Epidermal melanocyte (primary cell): ENCODE measurements at regions not wholly inside any gene's neighbourhood (a gene's known extent, or its start where the extent isn't known, plus 50 kb on each side); places are given as distances from the start of the nearest gene placed in this dataset.

Experiments used
- DNase-seq: peaks from one replicate; pipeline ENCODE4 v3.0.0; 2011; ENCODE audit warnings: low spot score; ENCODE audit not compliant: insufficient read length

DNA sequence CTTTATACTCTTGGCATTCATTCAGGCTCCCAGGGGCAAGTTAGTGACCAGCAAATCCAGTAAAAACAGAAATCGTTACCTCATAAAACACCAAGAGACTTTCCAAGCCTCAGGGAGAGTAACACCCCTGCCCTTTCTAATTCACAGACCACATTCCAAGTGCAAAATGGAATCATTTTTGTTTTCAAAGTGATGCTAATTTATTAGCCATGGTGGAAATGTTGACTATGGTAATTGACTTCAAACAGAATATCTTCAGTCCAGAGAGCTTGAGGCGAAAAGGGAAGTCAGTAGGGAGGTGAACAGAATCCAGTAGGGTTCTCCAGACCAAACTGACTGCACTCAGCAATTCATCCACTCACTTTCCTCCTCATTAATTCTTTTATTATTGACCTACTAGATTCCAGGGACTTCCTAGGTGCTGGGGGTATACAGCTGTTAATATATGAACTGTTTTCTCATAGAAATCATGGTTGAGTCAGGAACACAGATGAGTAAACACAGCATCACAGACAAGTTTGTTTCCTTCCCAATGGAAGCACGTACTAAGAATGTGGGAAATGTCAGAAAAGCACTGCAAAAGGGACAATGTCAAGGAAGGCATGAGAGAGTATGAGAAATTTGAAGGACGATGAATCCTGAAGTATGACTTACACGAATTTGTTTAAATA lies 388.5 kb upstream of the C1orf87 start:
- no peak for DNase-seq

DNA sequence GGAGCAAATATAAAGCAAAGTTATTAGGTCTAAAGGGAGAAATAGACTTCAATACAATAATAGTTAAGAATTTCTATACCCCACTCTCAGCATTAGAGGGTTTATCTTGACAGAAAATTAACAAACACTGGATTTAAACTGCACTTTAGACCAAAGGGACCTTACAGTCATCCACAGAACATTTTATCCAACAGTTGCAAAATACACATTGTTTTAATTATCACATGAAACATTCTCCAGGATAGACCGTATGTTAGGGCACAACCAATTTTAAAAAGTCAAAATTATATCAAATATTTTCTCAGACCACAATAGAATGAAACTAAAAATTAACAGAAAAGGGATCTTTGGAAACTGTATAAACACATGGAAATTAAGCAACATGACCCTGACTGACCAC lies 384.5 kb upstream of the C1orf87 start:
- DNase-seq, result no peak

DNA sequence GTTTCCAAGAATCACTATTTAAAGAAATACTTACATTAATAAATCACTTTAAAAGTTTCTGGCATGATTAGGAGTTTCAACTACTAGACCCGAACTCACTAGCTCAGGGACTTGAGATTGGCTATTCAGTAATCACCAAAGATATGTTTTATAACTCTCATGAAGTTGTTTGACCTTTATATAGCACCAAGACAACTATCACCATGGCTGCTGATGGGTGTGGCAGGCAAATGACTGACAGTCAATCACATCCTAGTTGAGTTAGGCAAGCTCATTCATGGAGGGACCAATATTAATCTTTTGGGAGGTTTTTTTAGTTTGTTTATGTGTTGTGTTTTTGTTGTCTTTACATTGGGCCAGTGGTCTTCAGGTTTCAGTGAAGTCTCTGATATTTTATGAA lies 376.3 kb upstream of the C1orf87 start:
- no peak for DNase-seq

DNA sequence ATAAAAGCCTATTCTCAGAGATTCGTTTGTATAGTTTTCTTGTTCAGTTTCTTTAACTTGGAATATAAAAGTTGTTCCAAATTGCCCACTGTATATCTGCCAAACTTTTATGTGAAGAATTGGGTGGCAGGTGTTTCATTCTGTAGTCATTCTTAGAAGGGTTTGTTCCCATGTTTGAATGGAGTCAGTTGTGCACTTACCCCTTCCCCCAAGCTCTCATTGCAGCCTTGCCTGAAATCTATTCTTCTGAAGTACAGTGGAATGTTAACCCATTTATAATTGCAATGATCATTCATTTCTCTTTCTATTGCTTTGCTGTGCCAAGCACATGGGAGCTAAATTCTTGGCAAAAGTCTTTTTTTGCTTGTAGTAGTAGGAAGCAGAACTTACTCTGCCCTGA lies 375.3 kb upstream of the C1orf87 start:
- no peak for DNase-seq

DNA sequence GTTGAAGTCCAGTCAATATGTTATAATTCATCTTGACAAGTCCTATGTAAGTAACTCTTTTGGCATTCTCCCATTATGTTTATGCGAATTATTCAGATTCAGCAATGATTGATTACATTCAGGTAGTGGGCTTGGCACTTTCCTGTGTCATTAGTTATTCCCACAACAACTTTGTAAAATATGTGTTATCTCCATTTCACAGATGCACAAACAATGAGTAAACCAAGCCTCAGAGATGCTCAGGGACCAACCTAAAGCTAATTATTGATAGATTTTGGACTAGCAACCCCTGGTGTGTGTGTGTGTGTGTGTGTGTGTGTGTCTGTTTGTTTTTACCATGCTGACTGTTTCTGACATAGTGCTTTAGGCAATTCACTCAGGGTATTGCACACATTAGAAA lies 371.1 kb upstream of the C1orf87 start:
- no peak for DNase-seq

DNA sequence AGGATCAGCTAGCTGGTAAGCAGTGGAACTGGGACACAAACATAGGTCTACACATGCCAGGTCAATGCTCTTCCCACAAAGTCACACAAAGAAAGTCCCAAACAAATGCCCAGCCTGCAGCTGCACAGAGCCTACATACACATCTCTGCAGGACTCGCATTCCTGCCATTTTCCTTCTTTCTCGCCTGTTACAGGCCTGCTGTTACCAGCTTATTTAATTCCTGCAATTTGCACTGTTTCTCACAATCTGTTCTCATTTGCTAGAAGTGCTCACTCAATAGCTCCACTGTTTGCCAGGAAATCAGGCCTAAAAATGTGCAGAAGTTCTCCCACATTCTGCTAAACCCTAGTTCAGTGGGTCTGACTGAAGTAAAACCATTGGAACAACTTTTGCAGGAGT lies 362.6 kb upstream of the C1orf87 start:
- no peak for DNase-seq

DNA sequence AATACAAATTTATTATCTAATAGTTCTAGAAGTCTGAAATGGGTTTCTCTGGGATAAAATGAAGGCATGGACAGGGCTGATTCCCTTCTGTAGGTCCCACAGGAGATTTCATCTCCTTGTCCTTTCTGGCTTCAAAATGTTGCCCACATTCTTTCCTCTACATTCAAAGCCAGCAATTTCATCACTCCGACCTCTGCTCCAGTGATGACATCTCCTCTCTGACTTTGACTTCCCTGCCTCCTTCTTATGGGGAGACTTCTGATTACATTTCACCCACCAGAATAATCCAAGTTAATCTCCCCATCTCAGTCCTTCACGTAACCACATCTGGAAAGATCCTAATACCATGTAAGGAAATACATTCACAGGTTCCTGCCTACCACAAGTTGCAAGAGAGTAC lies 358.0 kb upstream of the C1orf87 start:
- no peak for DNase-seq

DNA sequence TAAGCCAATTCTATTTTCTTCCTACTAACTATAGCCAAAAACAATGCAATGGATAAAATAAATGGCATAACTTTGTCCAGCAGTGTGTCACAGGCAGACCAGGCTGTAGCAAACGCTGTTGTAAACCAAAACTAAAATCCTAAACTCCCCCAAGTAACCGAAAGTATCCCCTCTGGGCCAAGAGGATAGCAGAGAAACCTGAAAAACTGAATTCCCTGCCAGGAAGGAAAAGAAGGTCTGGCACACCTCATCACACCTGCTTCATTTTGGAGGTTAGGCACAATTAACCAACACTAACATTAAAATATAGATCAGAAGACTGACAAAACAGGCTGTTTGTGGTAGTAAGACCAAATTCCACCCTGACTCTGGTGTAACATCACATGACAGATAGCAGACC lies 356.8 kb upstream of the C1orf87 start:
- DNase-seq, result no peak

DNA sequence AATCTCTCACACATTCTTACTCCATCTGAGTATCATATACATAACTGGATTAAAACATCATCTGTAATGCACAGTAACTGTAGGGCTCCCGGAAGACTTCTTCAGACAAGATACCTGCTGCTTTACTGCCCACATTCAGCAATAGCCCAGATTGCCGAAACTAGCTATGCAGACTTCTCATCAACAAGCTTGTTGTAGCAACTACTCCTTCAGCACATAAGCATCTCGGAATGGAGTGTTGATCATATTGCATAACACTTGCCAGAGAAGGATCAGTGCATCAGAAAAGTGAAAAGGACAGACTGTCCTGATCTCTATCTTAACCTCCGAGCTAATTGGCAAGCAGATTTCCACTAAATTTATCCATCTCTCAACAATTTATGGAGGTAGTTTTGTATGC lies 354.6 kb upstream of the C1orf87 start:
- DNase-seq, result no peak

DNA sequence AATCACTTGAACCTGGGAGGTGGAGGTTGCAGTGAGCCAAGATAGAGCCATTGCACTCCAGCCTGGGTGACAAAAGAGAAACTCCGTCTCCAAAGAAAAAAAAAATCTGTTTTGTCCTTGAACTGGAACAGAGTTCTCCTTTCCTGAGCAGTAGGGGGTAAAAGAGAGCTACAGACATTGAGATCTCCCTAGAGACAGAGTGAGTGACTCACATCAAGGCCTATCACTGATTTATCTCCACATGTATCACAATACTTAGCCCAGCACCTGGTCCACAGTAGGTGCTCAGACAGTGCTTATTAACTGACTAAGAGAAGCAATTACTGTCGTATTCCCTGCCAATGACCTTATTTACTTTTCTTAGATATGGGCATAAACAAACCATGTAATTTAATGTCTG lies 354.1 kb upstream of the C1orf87 start:
- no peak for DNase-seq

DNA sequence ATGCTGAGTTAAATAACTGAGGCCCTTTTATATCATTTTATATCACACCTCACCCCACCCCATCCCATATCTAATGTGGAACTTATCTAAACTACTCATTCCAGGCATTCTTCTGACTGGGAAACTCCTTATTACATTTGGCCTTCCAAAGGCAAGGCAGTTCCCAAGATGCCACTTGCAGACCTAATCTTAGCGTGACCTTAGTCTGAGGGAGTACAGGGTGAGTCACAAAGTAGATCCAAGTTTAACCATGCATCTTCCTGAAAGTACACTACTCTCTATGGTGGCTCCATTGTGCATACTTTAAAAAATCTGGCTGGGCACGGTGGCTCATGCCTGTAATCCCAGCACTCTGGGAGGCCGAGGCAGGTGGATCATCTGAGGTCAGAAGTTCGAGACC lies 353.6 kb upstream of the C1orf87 start:
- no peak for DNase-seq

DNA sequence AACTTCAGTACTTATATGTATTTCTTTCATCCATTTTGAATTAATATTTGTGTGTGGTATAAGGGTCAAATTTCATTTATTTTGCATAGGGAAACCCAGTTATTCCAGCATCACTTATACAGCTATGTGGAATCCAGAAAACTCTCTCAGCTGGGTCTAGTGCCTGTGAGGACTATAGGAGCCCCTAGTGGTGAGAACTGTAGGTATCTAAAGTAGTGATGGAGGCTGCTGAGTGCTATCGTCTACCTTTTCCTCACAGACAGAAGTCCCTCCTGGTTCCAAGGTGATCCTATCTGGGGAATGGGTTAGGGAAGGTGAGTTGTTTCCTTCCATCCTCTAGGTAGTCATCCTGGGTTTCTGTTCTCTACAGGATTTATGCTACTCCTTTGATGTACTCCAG lies 352.0 kb upstream of the C1orf87 start:
- no peak for DNase-seq

DNA sequence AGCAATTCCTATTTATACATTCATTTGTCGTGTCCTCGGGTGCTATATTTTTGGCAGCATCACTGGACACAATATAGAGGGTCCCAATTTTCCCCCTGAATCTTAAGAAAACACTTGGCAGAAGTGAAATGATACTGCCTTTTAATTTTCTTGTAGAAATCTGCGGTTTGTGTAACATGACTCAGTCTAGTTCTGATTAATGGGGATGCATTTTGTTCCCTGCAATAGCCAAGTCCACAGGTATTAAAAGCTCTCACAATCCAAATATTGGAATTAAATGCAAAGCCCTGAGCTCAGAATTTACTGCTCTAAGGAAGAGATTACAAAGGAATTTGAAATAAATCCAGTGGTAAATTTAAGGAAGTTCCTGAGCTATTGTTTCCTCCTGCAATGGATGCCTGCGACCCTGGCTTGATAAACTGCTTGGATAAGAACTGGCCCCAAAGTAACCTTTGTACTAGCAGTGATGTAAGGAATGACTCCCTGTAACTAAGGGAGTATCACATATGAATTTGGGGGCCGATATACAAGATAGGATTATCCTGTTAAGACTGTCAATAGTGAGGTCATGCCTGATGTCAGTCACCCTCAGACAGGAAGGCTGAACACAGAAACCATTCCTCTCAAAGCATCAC lies 349.7 kb upstream of the C1orf87 start:
- DNase-seq, result no peak

DNA sequence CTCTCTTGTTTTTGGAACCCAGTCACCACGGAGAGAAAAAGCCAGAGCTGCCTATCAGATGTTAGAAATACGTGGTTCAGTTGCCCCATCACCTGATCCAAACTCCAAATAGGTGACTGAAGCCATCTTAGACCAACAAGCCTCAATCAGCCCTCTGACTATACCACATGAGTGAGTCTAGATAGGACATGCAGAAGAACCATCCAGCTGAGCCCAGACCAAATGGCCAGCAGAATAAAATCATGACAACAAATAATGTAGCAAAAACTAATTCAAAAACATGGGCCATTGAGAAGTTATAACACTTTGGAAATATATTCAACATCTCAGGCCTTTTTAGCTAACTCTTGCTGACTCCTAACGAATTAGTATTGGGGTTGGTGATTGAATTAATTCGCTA lies 348.4 kb upstream of the C1orf87 start:
- no peak for DNase-seq

DNA sequence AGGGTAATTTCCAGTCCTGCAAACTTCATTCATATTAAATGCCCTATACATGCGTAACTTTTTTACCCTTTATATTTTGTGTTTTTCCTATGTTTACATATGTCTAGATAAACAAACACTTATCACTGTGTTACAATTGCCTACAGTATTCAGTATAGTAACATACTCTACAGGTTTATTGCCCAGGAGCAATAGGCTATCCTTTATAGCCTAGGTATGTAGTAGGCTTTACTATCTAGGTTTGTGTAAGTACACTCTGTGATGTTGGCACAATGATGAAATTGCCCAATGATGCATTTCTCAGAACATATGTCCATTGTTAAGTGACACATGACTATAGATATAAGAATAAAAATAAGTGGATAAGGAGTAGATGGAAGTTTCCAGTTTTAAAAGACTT lies 345.5 kb upstream of the C1orf87 start:
- no peak for DNase-seq

DNA sequence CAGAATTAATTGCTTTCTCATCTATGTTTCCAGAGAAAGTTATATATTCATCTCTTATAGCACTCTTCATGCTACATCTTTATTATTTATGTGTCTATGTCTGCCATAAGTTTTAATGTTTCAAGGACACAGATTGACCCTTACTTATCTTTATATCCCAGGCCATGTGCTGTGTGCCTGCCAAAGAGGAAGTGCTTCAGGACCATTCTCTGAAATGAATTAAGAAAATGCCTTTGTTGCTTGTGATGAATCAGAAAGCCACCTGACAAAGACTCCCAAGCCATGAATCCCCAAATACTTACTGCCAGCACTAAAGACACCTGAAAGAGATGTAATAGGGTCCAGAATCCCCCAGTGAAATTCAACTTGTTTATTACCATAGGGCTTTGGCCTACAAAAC lies 342.1 kb upstream of the C1orf87 start:
- DNase-seq, result no peak

DNA sequence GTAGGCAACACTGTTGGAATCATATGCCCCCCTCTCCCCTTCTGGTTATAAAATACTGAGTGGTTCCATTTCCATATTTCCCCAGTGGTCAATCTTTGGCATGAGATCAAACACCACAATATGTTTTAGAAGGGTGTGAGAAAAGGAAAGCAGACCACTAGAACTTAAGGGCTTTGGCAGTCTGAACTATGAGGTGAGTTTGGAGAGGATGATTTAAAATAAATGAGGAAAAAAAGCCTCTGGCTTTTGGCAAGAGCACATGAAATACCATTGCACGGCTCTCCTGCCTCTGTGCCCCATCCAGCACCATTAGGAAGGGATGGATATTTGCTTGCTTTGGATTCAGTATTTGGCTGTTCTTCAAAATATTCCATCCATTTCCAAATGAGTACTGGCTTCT lies 339.5 kb upstream of the C1orf87 start:
- no peak for DNase-seq

DNA sequence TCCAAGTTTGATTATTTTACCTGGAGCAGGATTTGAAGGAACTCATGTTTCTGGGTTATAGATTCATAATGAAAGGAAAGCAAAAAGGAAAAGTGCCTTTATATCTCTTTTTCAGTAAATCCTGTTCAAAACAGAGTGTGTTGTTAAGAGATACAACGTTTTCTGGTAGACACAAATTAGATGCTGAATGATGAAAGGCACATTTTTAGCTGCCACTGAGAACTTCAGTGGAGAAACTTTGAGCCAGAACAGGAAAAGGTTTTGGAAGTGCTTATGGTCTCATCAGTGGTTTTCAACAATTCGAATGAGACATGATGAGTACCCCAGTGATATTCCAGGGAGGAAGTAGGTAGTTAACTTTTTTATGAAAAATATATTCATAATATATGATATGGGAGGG lies 338.0 kb upstream of the C1orf87 start:
- no peak for DNase-seq

DNA sequence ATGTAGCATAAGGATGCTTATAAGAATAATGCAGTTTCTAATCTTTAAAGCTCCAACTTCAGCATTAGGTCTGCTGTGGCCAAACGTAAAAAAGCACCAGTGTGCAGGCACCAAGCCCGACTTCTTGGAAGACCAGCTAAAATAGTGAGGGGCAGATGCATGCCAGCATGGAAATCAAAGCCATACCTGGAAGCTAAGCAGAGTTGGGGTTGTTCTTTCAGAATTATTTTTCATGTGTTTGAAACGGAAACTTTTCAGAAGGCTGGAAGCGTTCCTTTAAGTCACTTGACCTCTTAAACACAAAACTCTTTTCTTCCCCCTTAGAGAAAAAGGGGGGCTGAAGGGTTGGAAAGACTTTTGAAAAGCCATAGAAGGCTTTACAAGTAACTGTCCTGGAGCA lies 329.2 kb upstream of the C1orf87 start:
- no peak for DNase-seq

DNA sequence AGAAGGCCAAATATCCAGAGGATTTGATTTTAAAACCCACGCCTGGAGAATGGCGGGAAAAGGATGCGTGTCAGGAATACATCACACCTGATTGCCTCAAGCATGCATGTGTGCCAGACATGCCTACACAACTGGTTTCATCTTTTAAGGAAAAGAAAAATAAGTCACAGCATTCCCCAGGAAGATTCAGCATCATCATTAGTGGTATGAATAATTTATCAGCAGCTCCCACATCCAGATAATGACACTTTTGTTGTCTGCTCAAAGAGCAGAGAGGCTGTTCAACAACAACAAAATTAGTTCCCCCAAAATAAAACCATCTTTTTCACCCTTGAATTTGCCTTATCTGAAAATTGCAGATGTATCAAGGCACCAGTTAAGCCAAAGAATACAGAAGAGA lies 328.6 kb upstream of the C1orf87 start:
- DNase-seq, result no peak

DNA sequence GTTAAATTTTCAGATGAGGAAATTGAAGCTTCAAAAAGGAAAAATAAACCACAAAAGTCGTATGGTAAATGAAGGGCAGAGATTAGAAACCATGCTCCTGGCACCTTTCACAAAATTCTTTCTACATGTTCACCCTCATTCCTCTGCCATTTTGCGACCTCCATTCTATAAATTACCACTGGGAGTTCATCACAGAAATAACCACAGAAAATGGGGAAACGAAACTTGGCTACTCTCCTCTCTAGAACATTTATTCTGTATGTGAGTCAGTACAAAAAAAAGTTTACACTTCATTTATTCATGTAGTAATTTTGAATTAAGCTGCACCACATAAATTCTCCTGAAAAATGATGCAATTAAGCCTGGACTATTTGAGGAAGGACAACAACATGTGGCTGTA lies 320.9 kb upstream of the C1orf87 start:
- no peak for DNase-seq

DNA sequence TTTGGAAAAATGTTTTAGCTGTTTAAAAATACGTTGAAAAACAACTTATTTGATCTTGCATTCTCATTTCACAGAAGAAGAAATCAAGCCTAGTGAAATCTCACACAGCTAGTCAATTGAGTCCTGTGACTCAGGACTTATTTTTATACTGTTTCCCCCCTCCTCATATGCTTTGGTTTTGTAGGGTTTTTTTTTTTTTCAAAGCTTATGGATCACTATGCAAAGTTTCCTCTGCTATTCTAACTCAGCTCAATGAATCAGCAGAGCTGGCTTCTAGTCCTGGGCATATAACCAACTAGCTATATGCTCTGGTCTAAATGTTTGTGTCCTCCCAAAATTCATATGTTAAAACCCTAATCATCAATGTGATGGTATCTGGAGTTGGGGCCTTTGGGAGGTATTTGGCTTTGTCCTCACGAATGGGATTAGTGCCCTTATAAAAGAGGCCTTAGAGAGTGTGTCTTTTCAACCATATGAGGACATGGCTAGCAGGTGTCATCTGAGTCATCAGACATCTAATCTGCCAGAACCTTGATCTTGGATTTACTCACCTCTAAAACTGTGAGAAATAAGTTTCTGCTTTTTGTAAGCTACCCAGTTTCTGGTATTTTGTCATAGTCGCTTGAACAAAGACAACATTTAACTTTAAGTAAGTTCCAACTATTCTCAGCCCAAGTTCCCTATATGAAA lies 317.2 kb upstream of the C1orf87 start:
- DNase-seq, result no peak
